ENCODE measurements at regions not wholly inside any gene's neighbourhood (a gene's known extent, or its start where the extent isn't known, plus 50 kb on each side); places are given as distances from the start of the nearest gene placed in this dataset.
A peak's percentile ranks its signal among the peaks of the same experiment; 100 is the strongest.

GRCh38 chr6:34610819-34611477 is 54.8 kb upstream of the SPDEF start:
- no peak for TF ChIP-seq CTCF (IDR thresholded peaks at IDR 0.05; ENCODE audit: extremely low read depth in 1 of 2, insufficient read depth in 1 of 2, low read depth in 1 of 2, low read length in 2 of 2)
- TF ChIP-seq EZH2 (IDR thresholded peaks at IDR 0.05; ENCODE audit: borderline replicate concordance, low read depth, low read length, severe bottlenecking), result no peak
- no peak for TF ChIP-seq MAX (IDR thresholded peaks at IDR 0.05; ENCODE audit: insufficient read depth, insufficient read length)
- TF ChIP-seq POLR2A (IDR thresholded peaks at IDR 0.05; ENCODE audit: low read depth, low read length), result no peak
- no peak for TF ChIP-seq POLR2AphosphoS5 (IDR thresholded peaks at IDR 0.05; ENCODE audit: insufficient read depth, low read depth, low read length)
- no peak for TF ChIP-seq GATA2 (IDR thresholded peaks at IDR 0.05; ENCODE audit: insufficient read depth, insufficient read length, low read depth, low read length)
- TF ChIP-seq FOS (IDR thresholded peaks at IDR 0.05; ENCODE audit: borderline replicate concordance, insufficient read depth, low read length), result peak; percentile 68
- TF ChIP-seq JUN (IDR thresholded peaks at IDR 0.05; ENCODE audit: borderline replicate concordance, insufficient read depth, insufficient read length, low read depth), result peak; percentile 52

Data from endothelial cell of umbilical vein (primary cell).